SU-DHL-6 (cell line): ENCODE measurements at regions not wholly inside any gene's neighbourhood (a gene's known extent, or its start where the extent isn't known, plus 50 kb on each side); places are given as distances from the start of the nearest gene placed in this dataset.
"Not testable (repeated sequence)": the region's sequence is repeated elsewhere in the genome, so short reads cannot be mapped to it uniquely, and the experiment has no call there.

Experiments
- H2AFZ ChIP-seq: fragments of 200-600 bp; sonication (generic); 2 replicates; pipeline ENCODE4 v1.6.1; 2014; ENCODE audit warnings: low read depth, mild to moderate bottlenecking, moderate library complexity, mixed read lengths, antibody characterized with exemption, low read length; ENCODE audit not compliant: severe bottlenecking
- H3F3A ChIP-seq: fragments of 200-600 bp; shearing (Covaris generic); 2 replicates; pipeline ENCODE4 v1.6.0; 2016; ENCODE audit warnings: antibody characterized with exemption, mild to moderate bottlenecking; ENCODE audit not compliant: insufficient read depth
- H3K27ac ChIP-seq: fragments of 200-600 bp; sonication (generic); 2 replicates; pipeline ENCODE4 v1.5.1; 2016; ENCODE audit warnings: low read depth, mild to moderate bottlenecking, low read length, moderate library complexity, mixed read lengths
- H3K27me3 ChIP-seq: fragments of 200-600 bp; sonication (generic), shearing (Covaris generic); 2 replicates; pipeline ENCODE4 v1.6.0; 2014; ENCODE audit warnings: mild to moderate bottlenecking, low read length
- H3K36me3 ChIP-seq: fragments of 200-600 bp; sonication (generic); 2 replicates; pipeline ENCODE4 v1.6.1; 2014; ENCODE audit warnings: mild to moderate bottlenecking, low read length, mixed read lengths
- H3K4me2 ChIP-seq: fragments of 300-600, 200-600 bp; shearing (Covaris generic), sonication (generic); 2 replicates; pipeline ENCODE4 v1.6.0; 2014; ENCODE audit warnings: low read length, low read depth, mild to moderate bottlenecking; ENCODE audit not compliant: poor library complexity, severe bottlenecking
- H3K4me3 ChIP-seq: fragments of 200-600 bp; sonication (generic); 2 replicates; pipeline ENCODE4 v1.5.1; 2014; ENCODE audit warnings: antibody characterized with exemption, low read length, mild to moderate bottlenecking, mixed read lengths; ENCODE audit not compliant: insufficient read depth, poor library complexity, severe bottlenecking
- H3K79me2 ChIP-seq: fragments of 200-600 bp; sonication (generic); 2 replicates; pipeline ENCODE4 v1.6.1; 2014; ENCODE audit warnings: mild to moderate bottlenecking, low read length, moderate library complexity; ENCODE audit not compliant: insufficient read depth
- H3K9ac ChIP-seq: fragments of 200-600 bp; sonication (generic); 2 replicates; pipeline ENCODE4 v1.7.0; 2014; ENCODE audit warnings: mild to moderate bottlenecking, low read length
- H3K9me2 ChIP-seq: fragments of 200-600 bp; sonication (generic); replicated peaks from 2 replicates; pipeline ENCODE4 v1.6.1; 2014; ENCODE audit warnings: low read length; ENCODE audit not compliant: insufficient read depth
- H3K9me3 ChIP-seq: fragments of 200-600 bp; sonication (generic); 2 replicates; pipeline ENCODE4 v1.6.1; 2014; ENCODE audit warnings: low read length, mixed read lengths; ENCODE audit not compliant: insufficient read depth
- H4K20me1 ChIP-seq: fragments of 200-600 bp; sonication (generic); 2 replicates; pipeline ENCODE4 v1.6.1; 2014; ENCODE audit warnings: low read depth, mild to moderate bottlenecking, antibody characterized with exemption, low read length, moderate library complexity, mixed read lengths
- EZH2phosphoT487 ChIP-seq: fragments of 200-600 bp; sonication (generic), shearing (Covaris generic); conservative IDR thresholded peaks from 2 replicates; pipeline ENCODE4 v1.6.1; 2018; ENCODE audit warnings: mild to moderate bottlenecking, antibody characterized with exemption, low read length, moderate library complexity, mixed read lengths
- TF ChIP-seq, protein P1 (sequence below): fragments of 200-600 bp; sonication (generic); IDR thresholded peaks from one replicate; pipeline ENCODE4 v1.5.1; 2017; ENCODE audit warnings: antibody characterized with exemption, mild to moderate bottlenecking, low read length, moderate library complexity; ENCODE audit not compliant: insufficient read depth, poor library complexity, severe bottlenecking

DNA sequence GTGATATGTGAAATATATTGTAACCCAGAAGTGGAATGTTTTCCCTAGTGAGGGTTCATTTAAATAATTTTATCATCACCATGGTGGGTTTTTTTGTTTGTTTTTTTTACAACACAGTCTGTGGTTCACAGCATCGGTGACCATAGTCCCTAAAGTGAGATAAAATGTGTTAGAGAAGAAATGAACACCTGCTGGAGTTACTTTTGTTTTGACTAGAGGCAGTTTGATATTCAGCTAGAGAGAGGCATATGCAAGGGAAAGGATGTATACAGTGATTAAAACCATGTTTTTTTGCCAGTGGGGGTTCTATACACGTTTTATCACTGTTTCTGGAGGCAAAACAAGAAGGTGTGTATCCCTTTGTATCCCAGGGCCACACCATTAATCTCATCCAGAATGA, 541.5 kb downstream of the PCDH7 start:
- H3K27me3 ChIP-seq, result no peaks in the 10 kb centered on the region
- H3F3A ChIP-seq, result no peaks in the 10 kb centered on the region
- H3K4me2 ChIP-seq, result no peak overlapping the region
- no peaks in the 10 kb centered on the region for H3K9me2 ChIP-seq
- H3K9ac ChIP-seq, result no peak overlapping the region
- H2AFZ ChIP-seq, result peak overlapping the region; percentile 94
- TF ChIP-seq EZH2phosphoT487, result no peak
- TF ChIP-seq, protein P1, sequence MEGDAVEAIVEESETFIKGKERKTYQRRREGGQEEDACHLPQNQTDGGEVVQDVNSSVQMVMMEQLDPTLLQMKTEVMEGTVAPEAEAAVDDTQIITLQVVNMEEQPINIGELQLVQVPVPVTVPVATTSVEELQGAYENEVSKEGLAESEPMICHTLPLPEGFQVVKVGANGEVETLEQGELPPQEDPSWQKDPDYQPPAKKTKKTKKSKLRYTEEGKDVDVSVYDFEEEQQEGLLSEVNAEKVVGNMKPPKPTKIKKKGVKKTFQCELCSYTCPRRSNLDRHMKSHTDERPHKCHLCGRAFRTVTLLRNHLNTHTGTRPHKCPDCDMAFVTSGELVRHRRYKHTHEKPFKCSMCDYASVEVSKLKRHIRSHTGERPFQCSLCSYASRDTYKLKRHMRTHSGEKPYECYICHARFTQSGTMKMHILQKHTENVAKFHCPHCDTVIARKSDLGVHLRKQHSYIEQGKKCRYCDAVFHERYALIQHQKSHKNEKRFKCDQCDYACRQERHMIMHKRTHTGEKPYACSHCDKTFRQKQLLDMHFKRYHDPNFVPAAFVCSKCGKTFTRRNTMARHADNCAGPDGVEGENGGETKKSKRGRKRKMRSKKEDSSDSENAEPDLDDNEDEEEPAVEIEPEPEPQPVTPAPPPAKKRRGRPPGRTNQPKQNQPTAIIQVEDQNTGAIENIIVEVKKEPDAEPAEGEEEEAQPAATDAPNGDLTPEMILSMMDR, result no peak
- no peaks in the 10 kb centered on the region for H3K79me2 ChIP-seq
- H3K9me3 ChIP-seq, result no peaks in the 10 kb centered on the region
- no peaks in the 10 kb centered on the region for H3K36me3 ChIP-seq
- H3K4me3 ChIP-seq, result no peak overlapping the region
- no peaks in the 10 kb centered on the region for H4K20me1 ChIP-seq
- H3K27ac ChIP-seq, result no peak overlapping the region

DNA sequence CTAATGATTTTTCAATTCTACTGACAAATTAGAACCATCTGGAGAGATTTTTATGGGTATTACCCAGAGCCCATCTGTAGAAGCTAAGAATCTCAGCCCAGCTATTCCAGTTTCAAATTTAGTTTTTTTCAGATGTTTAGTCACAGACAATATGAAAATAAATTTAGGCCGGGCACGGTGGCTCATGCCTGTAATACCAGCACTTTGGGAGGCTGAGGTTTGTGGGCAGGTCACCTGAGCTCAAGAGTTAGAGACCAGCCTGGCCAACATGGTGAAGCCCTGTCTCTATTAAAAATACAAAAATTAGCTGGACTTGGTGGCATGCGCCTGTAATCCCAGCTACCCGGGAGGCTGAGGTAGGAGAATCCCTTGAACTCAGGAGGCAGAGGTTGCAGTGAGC, 545.9 kb downstream of the PCDH7 start:
- not testable (repeated sequence) for H2AFZ ChIP-seq, H3K4me3 ChIP-seq, H3K9ac ChIP-seq, H3K27me3 ChIP-seq, H3K4me2 ChIP-seq, H4K20me1 ChIP-seq, H3K27ac ChIP-seq, H3K9me2 ChIP-seq, H3K9me3 ChIP-seq, H3K79me2 ChIP-seq, H3F3A ChIP-seq, H3K36me3 ChIP-seq

DNA sequence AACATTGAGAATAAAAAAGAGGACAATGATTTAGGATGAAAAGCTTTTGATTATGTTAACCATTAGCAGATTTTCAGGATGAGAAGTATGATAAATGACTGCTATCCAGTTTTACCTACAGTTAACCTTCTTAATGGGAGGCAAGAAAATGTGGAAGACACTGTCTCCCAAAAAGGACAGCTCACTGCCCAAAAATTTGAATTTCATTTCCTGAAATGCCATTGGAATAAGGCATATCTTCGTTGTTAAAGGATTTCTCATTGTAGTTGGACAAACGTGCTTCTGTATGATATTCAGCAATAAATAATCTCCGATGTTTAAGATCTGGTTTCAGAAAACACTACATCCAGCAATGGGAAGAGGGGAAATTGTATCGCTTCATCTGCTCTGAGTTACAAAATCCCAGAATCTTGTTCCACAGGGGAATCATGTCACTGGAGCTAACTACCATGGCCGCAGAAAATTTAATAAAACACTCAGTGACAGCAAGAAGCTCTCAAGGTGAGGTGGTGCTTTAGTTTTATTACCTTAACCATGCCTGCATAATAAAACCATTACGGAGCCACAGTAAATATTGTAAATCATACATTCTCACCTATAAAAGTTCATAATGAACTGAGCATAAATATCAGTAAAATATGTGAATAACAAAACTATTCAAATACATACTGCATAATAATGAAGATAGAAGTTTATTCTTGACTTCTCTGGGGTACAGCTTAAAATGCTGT, 552.3 kb downstream of the PCDH7 start:
- no peak overlapping the region for H2AFZ ChIP-seq
- no peaks in the 10 kb centered on the region for H3K27me3 ChIP-seq
- H4K20me1 ChIP-seq, result no peaks in the 10 kb centered on the region
- TF ChIP-seq, protein P1, result no peak
- no peak for TF ChIP-seq EZH2phosphoT487
- no peaks in the 10 kb centered on the region for H3K79me2 ChIP-seq
- no peak overlapping the region for H3K4me2 ChIP-seq
- no peaks in the 10 kb centered on the region for H3F3A ChIP-seq
- no peak overlapping the region for H3K27ac ChIP-seq
- H3K4me3 ChIP-seq, result no peak overlapping the region
- no peak overlapping the region for H3K9ac ChIP-seq
- no peaks in the 10 kb centered on the region for H3K36me3 ChIP-seq
- H3K9me3 ChIP-seq, result no peaks in the 10 kb centered on the region
- no peaks in the 10 kb centered on the region for H3K9me2 ChIP-seq

DNA sequence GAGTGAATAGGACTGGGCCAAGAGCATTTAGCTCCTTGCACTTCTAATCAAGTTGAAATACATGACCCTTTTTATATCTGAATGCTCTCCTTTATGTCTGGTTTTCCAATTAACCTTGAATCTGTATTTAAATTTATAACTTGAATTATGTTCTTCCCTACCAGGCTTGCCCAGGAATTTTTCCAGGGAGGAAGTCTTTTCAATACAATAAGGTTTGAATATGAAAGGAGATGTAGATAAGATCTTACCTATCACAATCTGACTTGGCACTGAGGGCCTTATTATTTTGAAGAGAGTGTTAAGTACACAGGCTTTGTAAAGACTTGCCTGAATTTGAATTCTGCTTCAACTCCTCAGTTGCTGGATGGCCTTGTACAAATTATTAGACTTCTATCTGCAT, 555.7 kb downstream of the PCDH7 start:
- Histone ChIP-seq H3K4me2 (no peak overlapping the region), H3K27me3 (no peaks in the 10 kb centered on the region)
- TF ChIP-seq, protein P1, result no peak
- TF ChIP-seq EZH2phosphoT487, result no peak

More for the DNA sequence above, 555.7 kb downstream of the PCDH7 start:
- Histone ChIP-seq H3K9me3 (no peaks in the 10 kb centered on the region), H4K20me1 (no peaks in the 10 kb centered on the region), H3K9ac (no peak overlapping the region), H3K36me3 (peaks cover 3% of the 10 kb centered on the region; the same call in 1 of the 2 replicates), H3K27ac (no peak overlapping the region), H3K4me3 (no peak overlapping the region), H3K79me2 (no peaks in the 10 kb centered on the region), H3F3A (no peaks in the 10 kb centered on the region), H2AFZ (no peak overlapping the region), H3K9me2 (no peaks in the 10 kb centered on the region)
